Epithelial cell of esophagus (primary cell): ENCODE measurements at regions not wholly inside any gene's neighbourhood (a gene's known extent, or its start where the extent isn't known, plus 50 kb on each side); places are given as distances from the start of the nearest gene placed in this dataset.

Experiments
- DNase-seq: peaks from one replicate; pipeline ENCODE4 v3.0.0; 2010; ENCODE audit warnings: low read depth
- H3K4me3 ChIP-seq: 2 replicates; pipeline ENCODE4 v1.5.1; 2011; ENCODE audit warnings: mild to moderate bottlenecking, low read length, control low read depth
- CTCF ChIP-seq: IDR thresholded peaks from 2 replicates; pipeline ENCODE4 v1.5.1; 2011; ENCODE audit warnings: low read depth, mild to moderate bottlenecking, low read length, control low read depth, inconsistent platforms; ENCODE audit not compliant: insufficient read depth; ENCODE audit errors: missing control alignments

GRCh38 chr11:20275987-20276965 lies 87.2 kb upstream of the HTATIP2 start:
- no peak for TF ChIP-seq CTCF
- H3K4me3 ChIP-seq = no peak overlapping the region
- DNase-seq = no peak

- TF ChIP-seq CTCF = no peak
- DNase-seq = no peak
- H3K4me3 ChIP-seq = no peak overlapping the region
Measured at GRCh38 chr11:20274031-20274430, 89.5 kb upstream of the HTATIP2 start.

- no peak overlapping the region for H3K4me3 ChIP-seq
- no peak for TF ChIP-seq CTCF
- no peak for DNase-seq
Measured at GRCh38 chr11:20261526-20261925, 101.3 kb upstream of the DBX1 start.

- TF ChIP-seq CTCF = no peak
- DNase-seq = no peak
- H3K4me3 ChIP-seq = no peak overlapping the region
Measured at GRCh38 chr11:20260307-20260706, 100.0 kb upstream of the DBX1 start.

- no peak for TF ChIP-seq CTCF
- no peak for DNase-seq
- H3K4me3 ChIP-seq = no peak overlapping the region
Measured at GRCh38 chr11:20259506-20259905, 99.2 kb upstream of the DBX1 start.

- no peak overlapping the region for H3K4me3 ChIP-seq
- no peak for DNase-seq
- no peak for TF ChIP-seq CTCF
Measured at GRCh38 chr11:20258376-20258895, 98.2 kb upstream of the DBX1 start.
